ENCODE measurements at regions not wholly inside any gene's neighbourhood (a gene's known extent, or its start where the extent isn't known, plus 50 kb on each side); places are given as distances from the start of the nearest gene placed in this dataset.

DNA sequence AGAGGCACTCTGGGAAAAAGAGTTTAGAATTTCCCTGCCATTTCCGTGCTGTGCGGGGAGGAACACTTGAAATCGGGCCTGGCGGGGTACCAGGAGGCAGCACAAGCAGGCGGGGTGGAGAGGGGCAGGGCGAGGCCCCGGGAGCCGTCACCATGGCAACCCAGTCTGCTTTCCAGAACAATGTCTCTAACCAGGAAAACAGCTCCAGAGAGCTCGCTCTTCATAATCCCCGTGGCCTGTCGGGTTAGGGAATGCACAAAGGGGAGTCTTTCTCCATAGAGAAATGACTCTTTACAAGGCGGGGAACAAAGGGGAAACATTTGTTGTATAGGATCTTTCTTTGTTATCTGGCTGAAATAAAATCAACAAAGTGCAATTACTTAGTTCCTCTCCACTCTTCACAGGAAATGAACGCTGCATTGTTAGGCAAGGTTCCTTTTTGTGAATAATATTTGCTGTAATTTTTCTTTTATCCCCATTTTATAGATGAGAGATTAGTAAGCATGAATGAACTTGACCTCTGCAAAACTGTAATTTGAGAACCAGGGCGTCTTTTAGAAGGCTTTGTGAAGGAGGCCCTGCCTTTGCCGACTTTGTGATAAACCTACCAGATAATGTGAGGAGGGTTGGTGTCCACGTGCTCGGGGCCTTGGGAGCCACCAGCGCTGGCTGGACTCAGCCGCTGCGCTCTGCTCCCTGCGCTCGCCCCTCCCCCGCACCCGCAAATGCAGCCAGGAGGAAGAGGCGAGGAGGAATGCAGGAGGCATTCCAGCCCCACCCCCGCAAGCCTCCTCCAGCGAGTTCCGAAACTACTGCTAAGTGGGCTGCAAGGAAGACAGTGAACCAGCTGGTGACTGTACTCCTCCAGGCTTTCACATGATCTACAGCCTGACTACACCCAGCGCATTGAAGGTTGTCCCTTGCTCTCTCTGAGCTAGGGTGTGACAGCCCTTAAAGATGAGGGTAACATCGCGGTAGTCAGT, 105.2 kb upstream of the ATF7IP start (continued):
- TF ChIP-seq RXRA (CRISPR knock-in tag; IDR thresholded peaks at IDR 0.05) (0 out of 2 replicates have a peak, but pooled peaks have one; percentile 46), SIX4 (CRISPR knock-in tag; IDR thresholded peaks at IDR 0.05) (peak; percentile 71; the same call in 1 of the 2 replicates), KLF16 (CRISPR knock-in tag; IDR thresholded peaks at IDR 0.05) (peak in 1 of 2 experiments; percentile 55; a peak in 1 of 4 replicates), SALL1 (CRISPR knock-in tag; IDR thresholded peaks at IDR 0.05) (peak; percentile 42; the same call in 1 of the 2 replicates), MED13 (CRISPR knock-in tag; IDR thresholded peaks at IDR 0.05) (no peak), TEAD3 (CRISPR knock-in tag; optimal IDR thresholded peaks at IDR 0.05; ENCODE audit: borderline replicate concordance) (peak; percentile 90), ZNF343 (CRISPR knock-in tag; IDR thresholded peaks at IDR 0.05) (no peak), NRL (CRISPR knock-in tag; IDR thresholded peaks at IDR 0.05; ENCODE audit: borderline replicate concordance) (0 out of 2 replicates have a peak, but pooled peaks have one; percentile 30), ZNF788 (CRISPR knock-in tag; IDR thresholded peaks at IDR 0.05; ENCODE audit: borderline replicate concordance) (no peak), NR3C1 (CRISPR knock-in tag; IDR thresholded peaks at IDR 0.05) (no peak), MAZ (IDR thresholded peaks at IDR 0.05; ENCODE audit: borderline replicate concordance, low read depth, low read length) (no peak), MAZ (CRISPR knock-in tag; IDR thresholded peaks at IDR 0.05; ENCODE audit: low read depth) (no peak)
- TF ChIP-seq, protein P1, sequence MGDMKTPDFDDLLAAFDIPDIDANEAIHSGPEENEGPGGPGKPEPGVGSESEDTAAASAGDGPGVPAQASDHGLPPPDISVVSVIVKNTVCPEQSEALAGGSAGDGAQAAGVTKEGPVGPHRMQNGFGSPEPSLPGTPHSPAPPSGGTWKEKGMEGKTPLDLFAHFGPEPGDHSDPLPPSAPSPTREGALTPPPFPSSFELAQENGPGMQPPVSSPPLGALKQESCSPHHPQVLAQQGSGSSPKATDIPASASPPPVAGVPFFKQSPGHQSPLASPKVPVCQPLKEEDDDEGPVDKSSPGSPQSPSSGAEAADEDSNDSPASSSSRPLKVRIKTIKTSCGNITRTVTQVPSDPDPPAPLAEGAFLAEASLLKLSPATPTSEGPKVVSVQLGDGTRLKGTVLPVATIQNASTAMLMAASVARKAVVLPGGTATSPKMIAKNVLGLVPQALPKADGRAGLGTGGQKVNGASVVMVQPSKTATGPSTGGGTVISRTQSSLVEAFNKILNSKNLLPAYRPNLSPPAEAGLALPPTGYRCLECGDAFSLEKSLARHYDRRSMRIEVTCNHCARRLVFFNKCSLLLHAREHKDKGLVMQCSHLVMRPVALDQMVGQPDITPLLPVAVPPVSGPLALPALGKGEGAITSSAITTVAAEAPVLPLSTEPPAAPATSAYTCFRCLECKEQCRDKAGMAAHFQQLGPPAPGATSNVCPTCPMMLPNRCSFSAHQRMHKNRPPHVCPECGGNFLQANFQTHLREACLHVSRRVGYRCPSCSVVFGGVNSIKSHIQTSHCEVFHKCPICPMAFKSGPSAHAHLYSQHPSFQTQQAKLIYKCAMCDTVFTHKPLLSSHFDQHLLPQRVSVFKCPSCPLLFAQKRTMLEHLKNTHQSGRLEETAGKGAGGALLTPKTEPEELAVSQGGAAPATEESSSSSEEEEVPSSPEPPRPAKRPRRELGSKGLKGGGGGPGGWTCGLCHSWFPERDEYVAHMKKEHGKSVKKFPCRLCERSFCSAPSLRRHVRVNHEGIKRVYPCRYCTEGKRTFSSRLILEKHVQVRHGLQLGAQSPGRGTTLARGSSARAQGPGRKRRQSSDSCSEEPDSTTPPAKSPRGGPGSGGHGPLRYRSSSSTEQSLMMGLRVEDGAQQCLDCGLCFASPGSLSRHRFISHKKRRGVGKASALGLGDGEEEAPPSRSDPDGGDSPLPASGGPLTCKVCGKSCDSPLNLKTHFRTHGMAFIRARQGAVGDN (CRISPR knock-in tag; IDR thresholded peaks at IDR 0.05), result peak; percentile 82
- TF ChIP-seq, protein P2, sequence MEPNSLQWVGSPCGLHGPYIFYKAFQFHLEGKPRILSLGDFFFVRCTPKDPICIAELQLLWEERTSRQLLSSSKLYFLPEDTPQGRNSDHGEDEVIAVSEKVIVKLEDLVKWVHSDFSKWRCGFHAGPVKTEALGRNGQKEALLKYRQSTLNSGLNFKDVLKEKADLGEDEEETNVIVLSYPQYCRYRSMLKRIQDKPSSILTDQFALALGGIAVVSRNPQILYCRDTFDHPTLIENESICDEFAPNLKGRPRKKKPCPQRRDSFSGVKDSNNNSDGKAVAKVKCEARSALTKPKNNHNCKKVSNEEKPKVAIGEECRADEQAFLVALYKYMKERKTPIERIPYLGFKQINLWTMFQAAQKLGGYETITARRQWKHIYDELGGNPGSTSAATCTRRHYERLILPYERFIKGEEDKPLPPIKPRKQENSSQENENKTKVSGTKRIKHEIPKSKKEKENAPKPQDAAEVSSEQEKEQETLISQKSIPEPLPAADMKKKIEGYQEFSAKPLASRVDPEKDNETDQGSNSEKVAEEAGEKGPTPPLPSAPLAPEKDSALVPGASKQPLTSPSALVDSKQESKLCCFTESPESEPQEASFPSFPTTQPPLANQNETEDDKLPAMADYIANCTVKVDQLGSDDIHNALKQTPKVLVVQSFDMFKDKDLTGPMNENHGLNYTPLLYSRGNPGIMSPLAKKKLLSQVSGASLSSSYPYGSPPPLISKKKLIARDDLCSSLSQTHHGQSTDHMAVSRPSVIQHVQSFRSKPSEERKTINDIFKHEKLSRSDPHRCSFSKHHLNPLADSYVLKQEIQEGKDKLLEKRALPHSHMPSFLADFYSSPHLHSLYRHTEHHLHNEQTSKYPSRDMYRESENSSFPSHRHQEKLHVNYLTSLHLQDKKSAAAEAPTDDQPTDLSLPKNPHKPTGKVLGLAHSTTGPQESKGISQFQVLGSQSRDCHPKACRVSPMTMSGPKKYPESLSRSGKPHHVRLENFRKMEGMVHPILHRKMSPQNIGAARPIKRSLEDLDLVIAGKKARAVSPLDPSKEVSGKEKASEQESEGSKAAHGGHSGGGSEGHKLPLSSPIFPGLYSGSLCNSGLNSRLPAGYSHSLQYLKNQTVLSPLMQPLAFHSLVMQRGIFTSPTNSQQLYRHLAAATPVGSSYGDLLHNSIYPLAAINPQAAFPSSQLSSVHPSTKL (CRISPR knock-in tag; IDR thresholded peaks at IDR 0.05), result peak; percentile 27; the same call in 1 of the 2 replicates
- TF ChIP-seq, protein P3, sequence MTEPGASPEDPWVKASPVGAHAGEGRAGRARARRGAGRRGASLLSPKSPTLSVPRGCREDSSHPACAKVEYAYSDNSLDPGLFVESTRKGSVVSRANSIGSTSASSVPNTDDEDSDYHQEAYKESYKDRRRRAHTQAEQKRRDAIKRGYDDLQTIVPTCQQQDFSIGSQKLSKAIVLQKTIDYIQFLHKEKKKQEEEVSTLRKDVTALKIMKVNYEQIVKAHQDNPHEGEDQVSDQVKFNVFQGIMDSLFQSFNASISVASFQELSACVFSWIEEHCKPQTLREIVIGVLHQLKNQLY (CRISPR knock-in tag; IDR thresholded peaks at IDR 0.05), result peak; percentile 69; the same call in 1 of the 2 replicates
- TF ChIP-seq, protein P4, sequence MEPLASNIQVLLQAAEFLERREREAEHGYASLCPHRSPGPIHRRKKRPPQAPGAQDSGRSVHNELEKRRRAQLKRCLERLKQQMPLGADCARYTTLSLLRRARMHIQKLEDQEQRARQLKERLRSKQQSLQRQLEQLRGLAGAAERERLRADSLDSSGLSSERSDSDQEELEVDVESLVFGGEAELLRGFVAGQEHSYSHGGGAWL (CRISPR knock-in tag; IDR thresholded peaks at IDR 0.05), result peak; percentile 37; the same call in 1 of the 2 replicates
- TF ChIP-seq, protein P5, sequence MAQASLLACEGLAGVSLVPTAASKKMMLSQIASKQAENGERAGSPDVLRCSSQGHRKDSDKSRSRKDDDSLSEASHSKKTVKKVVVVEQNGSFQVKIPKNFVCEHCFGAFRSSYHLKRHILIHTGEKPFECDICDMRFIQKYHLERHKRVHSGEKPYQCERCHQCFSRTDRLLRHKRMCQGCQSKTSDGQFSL (CRISPR knock-in tag; IDR thresholded peaks at IDR 0.05), result no peak
- TF ChIP-seq, protein P6, sequence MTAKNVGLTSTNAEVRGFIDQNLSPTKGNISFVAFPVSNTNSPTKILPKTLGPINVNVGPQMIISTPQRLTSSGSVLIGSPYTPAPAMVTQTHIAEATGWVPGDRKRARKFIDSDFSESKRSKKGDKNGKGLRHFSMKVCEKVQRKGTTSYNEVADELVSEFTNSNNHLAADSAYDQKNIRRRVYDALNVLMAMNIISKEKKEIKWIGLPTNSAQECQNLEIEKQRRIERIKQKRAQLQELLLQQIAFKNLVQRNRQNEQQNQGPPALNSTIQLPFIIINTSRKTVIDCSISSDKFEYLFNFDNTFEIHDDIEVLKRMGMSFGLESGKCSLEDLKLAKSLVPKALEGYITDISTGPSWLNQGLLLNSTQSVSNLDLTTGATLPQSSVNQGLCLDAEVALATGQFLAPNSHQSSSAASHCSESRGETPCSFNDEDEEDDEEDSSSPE (CRISPR knock-in tag; IDR thresholded peaks at IDR 0.05), result no peak

All from HepG2 (cell line).